HG03342 (cell line): ENCODE measurements at regions not wholly inside any gene's neighbourhood (a gene's known extent, or its start where the extent isn't known, plus 50 kb on each side); places are given as distances from the start of the nearest gene placed in this dataset.

Source experiments
- ATAC-seq: cut with Tn5 transposase; IDR thresholded peaks from one replicate; pipeline ENCODE4 v1.9.1; 2021; ENCODE audit warnings: mild to moderate bottlenecking, moderate library complexity; ENCODE audit not compliant: unreplicated experiment

GRCh38 chr7:22676385-22676784, 50.6 kb upstream of the IL6 start:
- peak; percentile 45 for ATAC-seq

- no peak for ATAC-seq
Observed at GRCh38 chr7:22675917-22676343, 51.1 kb upstream of the IL6 start.

GRCh38 chr7:22675421-22675820, 51.6 kb upstream of the IL6 start:
- ATAC-seq: no peak

- ATAC-seq: peak; percentile 86
Observed at GRCh38 chr7:22672846-22673680, 53.9 kb upstream of the IL6 start.

GRCh38 chr7:22671177-22671879, 55.7 kb upstream of the IL6 start:
- no peak for ATAC-seq

GRCh38 chr7:22670422-22670815, 56.6 kb upstream of the IL6 start:
- ATAC-seq: no peak

GRCh38 chr7:22669692-22670421, 57.1 kb upstream of the IL6 start:
- ATAC-seq: no peak

GRCh38 chr7:22668971-22669401, 58.0 kb upstream of the IL6 start:
- no peak for ATAC-seq

GRCh38 chr7:22667562-22668239, 59.3 kb upstream of the IL6 start:
- ATAC-seq: no peak

GRCh38 chr7:22667187-22667561, 59.8 kb upstream of the IL6 start:
- no peak for ATAC-seq

GRCh38 chr7:22666732-22667131, 60.3 kb upstream of the IL6 start:
- ATAC-seq: no peak

- no peak for ATAC-seq
Observed at GRCh38 chr7:22665923-22666322, 61.1 kb upstream of the IL6 start.

- ATAC-seq: no peak
Observed at GRCh38 chr7:22664988-22665798, 61.8 kb upstream of the IL6 start.

- no peak for ATAC-seq
Observed at GRCh38 chr7:22663721-22664120, 63.3 kb upstream of the IL6 start.

- ATAC-seq: no peak
Observed at GRCh38 chr7:22663357-22663718, 63.7 kb upstream of the IL6 start.

- ATAC-seq: no peak
Observed at GRCh38 chr7:22662556-22663356, 64.2 kb upstream of the IL6 start.

- peak; percentile 54 for ATAC-seq
Observed at GRCh38 chr7:22662036-22662435, 65.0 kb upstream of the IL6 start.

- no peak for ATAC-seq
Observed at GRCh38 chr7:22660732-22661131, 66.3 kb upstream of the IL6 start.

GRCh38 chr7:22660293-22660692, 66.7 kb upstream of the IL6 start:
- ATAC-seq: no peak
